Cardiac fibroblast (primary cell): ENCODE measurements at regions not wholly inside any gene's neighbourhood (a gene's known extent, or its start where the extent isn't known, plus 50 kb on each side); places are given as distances from the start of the nearest gene placed in this dataset.

Source experiments
- DNase-seq, 2 donors: peaks; one replicate each; pipeline versions ENCODE4 v3.0.0 to v3.0.0-alpha.2; 2010; ENCODE audit warnings: low read depth in 2 of 2
- H3K4me3 ChIP-seq, 2 donors: replicated peaks in 1 of 2; 1 replicate in 1 of 2; 2 replicates in 1 of 2; pipeline ENCODE4 v1.5.1; 2011; ENCODE audit warnings: low read depth in 2 of 2, low read length in 2 of 2, mild to moderate bottlenecking in 2 of 2, moderate library complexity in 1 of 2
- TF ChIP-seq, protein P1 (sequence below): IDR thresholded peaks from one replicate; pipeline ENCODE4 v1.5.1; 2011; ENCODE audit warnings: low read depth, mild to moderate bottlenecking, low read length, inconsistent platforms

DNA sequence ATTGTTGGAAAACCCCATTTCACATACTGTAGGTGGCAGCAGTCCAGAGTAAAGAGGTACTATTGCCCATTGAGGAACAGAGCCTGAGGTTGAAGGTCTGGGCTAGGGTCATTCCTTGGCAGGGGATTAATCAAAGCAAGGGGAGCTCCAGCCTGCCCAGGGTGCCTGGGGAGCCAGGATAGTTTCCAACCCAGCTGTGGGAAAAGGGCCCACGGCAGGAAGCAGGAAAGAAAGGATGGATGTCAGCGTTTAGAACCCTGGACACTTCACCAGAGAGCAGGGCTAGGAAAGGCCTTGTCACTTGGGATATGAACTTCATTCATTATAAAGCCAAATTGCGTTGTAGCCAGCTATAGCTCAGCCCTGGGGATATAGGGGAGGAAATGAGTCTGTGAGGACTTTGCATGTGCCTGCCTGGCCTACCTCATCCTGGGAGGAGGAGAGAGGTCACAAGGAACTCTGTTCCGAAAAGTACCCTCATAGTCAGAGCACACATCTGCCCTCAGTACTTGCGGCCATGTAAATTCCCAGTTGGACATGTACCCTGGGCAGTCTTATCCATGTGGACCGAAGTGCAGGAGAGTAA is 140.2 kb upstream of the COPS8 start:
- DNase-seq, result no peak
- TF ChIP-seq, protein P1, sequence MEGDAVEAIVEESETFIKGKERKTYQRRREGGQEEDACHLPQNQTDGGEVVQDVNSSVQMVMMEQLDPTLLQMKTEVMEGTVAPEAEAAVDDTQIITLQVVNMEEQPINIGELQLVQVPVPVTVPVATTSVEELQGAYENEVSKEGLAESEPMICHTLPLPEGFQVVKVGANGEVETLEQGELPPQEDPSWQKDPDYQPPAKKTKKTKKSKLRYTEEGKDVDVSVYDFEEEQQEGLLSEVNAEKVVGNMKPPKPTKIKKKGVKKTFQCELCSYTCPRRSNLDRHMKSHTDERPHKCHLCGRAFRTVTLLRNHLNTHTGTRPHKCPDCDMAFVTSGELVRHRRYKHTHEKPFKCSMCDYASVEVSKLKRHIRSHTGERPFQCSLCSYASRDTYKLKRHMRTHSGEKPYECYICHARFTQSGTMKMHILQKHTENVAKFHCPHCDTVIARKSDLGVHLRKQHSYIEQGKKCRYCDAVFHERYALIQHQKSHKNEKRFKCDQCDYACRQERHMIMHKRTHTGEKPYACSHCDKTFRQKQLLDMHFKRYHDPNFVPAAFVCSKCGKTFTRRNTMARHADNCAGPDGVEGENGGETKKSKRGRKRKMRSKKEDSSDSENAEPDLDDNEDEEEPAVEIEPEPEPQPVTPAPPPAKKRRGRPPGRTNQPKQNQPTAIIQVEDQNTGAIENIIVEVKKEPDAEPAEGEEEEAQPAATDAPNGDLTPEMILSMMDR, result no peak
- H3K4me3 ChIP-seq, result no peak overlapping the region

DNA sequence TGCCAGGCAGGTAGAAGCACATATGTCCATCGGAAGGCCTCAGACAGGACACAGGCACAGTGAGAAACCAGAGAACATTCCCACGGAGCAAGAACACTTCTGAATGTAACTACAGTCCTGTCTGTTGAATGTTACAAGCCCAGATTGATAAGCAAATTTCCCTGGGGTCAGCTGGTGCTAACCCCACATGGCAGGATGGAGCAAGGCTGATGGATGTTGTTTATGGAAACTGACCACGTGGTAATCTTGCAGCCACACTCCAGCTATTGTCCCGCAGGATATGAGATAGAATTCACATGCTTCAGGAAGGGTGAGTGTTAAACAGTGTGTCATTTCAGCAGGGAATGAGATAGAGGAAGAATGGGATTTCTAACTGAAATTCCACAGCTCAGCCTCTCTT is 138.8 kb upstream of the COPS8 start:
- peak; percentile 9 to 54 for DNase-seq
- no peak overlapping the region for H3K4me3 ChIP-seq
- TF ChIP-seq, protein P1, result no peak

DNA sequence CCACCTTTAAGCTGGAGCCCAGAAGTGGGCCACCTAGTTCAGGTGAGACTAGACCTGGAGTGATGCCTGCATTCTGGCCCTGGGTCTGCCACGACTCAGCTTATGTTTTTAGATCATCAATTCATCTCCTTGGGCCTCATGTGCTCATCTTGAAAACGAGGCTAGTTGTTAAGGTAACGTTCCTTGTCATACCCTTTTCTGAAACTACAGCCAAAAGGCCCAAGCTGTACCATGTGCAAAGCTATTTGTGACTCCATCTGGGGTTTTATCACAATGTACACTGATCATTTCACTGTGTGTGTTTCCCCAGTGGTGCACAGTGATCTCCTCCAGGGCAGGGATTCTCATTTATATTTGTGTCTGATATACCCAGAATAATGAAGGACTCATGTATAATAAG is 138.4 kb upstream of the COPS8 start:
- H3K4me3 ChIP-seq, result no peak overlapping the region
- no peak for DNase-seq
- TF ChIP-seq, protein P1, result no peak

DNA sequence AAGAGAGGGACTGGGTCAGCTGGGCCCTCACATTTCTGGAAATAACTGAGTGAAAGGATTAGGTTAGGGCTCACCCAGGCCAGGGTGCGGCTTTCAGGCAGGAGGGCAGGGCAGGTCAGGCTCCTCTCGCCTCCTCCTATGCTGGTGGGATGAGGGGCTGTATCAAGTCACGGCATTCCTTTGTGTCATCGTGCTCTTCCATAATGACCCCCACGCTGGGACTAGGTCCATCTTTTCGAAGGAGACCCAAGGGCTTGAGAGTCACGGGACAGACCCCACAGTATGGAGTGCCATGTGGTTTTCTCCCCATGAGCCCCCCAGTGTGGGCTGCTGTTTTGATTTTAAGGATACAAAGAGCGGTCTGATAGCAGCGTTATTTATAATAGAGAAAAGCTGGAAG is 137.8 kb upstream of the COPS8 start:
- DNase-seq, result no peak
- TF ChIP-seq, protein P1, result no peak
- H3K4me3 ChIP-seq, result no peak overlapping the region

DNA sequence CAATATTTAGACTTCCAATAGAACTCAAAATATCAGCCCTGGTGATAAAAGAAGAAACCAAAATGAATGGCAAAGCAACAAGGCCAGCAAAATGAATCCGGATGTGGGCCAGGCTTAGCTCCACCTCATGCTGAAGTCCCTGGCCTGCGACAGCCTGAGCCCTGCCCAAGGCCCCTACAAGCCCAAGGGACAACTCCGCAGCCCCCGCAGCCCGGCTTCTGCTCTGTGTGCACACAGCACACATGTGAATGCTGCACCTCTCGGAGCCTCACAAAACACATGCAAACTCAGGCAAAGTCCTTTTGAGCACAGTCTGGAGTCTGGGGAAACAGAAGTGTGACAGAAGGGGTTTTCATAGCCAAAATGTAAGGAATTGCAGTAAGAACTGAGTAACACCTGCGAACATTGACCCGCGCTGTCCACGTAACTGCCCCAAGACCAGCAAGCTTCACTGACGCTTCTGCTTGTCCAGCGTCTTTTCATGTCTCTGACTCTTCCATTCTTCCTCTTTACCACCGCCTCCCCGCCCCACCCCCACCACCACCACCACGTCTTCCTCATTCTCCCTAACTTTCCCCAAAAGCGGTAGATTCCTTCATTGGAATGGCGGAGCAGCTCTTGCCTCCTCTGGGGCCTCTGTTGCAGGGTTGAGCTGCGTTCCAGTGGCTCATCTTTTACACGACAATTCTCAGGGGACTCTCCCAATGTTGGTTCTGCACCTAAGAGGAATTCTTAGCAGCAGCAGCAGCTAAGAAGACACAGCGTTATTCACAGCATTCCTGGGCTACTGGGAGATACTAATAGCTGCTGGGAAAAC is 136.4 kb upstream of the COPS8 start:
- TF ChIP-seq, protein P1, result no peak
- no peak overlapping the region for H3K4me3 ChIP-seq
- no peak for DNase-seq

GRCh38 chr2:236951830-236952475 is 133.7 kb upstream of the COPS8 start:
- TF ChIP-seq, protein P1, result no peak
- H3K4me3 ChIP-seq, result no peak overlapping the region

More at GRCh38 chr2:236951830-236952475, 133.7 kb upstream of the COPS8 start:
- DNase-seq, result no peak
